ENCODE measurements at regions not wholly inside any gene's neighbourhood (a gene's known extent, or its start where the extent isn't known, plus 50 kb on each side); places are given as distances from the start of the nearest gene placed in this dataset.

- no peak overlapping the region for H2BK5ac ChIP-seq (ENCODE audit: insufficient read length, low read length)
- H2AFZ ChIP-seq (ENCODE audit: low read length): no peak overlapping the region
- Mint-ChIP-seq H3K4me1 (peaks cover 0 to 3% of the 10 kb centered on the region in 2 experiments; a peak in 1 of 4 replicates), H3K27ac (no peak overlapping the region), H3K36me3 (ENCODE audit: insufficient read depth in 1 of 3, low read depth in 3 of 3) (no peaks in the 10 kb centered on the region), H3K4me3 (no peak overlapping the region), H3K9me3 (peaks cover 0 to 2% of the 10 kb centered on the region in 2 experiments; a peak in 3 of 5 replicates), H3K27me3 (ENCODE audit: low read depth) (no peaks in the 10 kb centered on the region; the same call in 1 of the 2 replicates)
- H2BK15ac ChIP-seq (ENCODE audit: low read depth, low read length): no peak overlapping the region
- no peaks in the 10 kb centered on the region for H3K79me2 ChIP-seq (ENCODE audit: insufficient read depth, low read length)
- H3K23ac ChIP-seq (ENCODE audit: insufficient read length, low read depth, low read length): no peak overlapping the region
- H3K14ac ChIP-seq (ENCODE audit: insufficient read depth, low read length): no peak overlapping the region
- no peak overlapping the region for H2BK120ac ChIP-seq (ENCODE audit: low read depth, low read length, poor library complexity, severe bottlenecking)
- H4K91ac ChIP-seq (ENCODE audit: insufficient read length, low read depth, low read length): no peak overlapping the region
- no peaks in the 10 kb centered on the region for H3K9me3 ChIP-seq (ENCODE audit: control insufficient read depth, low read depth, low read length)
- H3K27ac ChIP-seq (ENCODE audit: insufficient read length, low read depth, low read length): no peak overlapping the region
- no peak overlapping the region for H3K18ac ChIP-seq (ENCODE audit: insufficient read length, low read depth, low read length)
- no peak overlapping the region for H4K5ac ChIP-seq (ENCODE audit: insufficient read length, low read depth, low read length)
- no peak overlapping the region for H2BK20ac ChIP-seq (ENCODE audit: low read depth, low read length, poor library complexity, severe bottlenecking)
- H3K4me2 ChIP-seq (ENCODE audit: insufficient read depth, insufficient read length, low read length): no peak overlapping the region
- no peaks in the 10 kb centered on the region for H3K4me1 ChIP-seq (ENCODE audit: insufficient read depth, low read length)
- H2BK12ac ChIP-seq (ENCODE audit: insufficient read length, low read depth, low read length): no peak overlapping the region
- H3K4ac ChIP-seq (ENCODE audit: low read depth, low read length): no peak overlapping the region
- no peak overlapping the region for H2AK5ac ChIP-seq (ENCODE audit: insufficient read length, low read length)
- no peaks in the 10 kb centered on the region for H4K20me1 ChIP-seq (ENCODE audit: control insufficient read depth, insufficient read depth, insufficient read length)
- TF ChIP-seq, protein P1, sequence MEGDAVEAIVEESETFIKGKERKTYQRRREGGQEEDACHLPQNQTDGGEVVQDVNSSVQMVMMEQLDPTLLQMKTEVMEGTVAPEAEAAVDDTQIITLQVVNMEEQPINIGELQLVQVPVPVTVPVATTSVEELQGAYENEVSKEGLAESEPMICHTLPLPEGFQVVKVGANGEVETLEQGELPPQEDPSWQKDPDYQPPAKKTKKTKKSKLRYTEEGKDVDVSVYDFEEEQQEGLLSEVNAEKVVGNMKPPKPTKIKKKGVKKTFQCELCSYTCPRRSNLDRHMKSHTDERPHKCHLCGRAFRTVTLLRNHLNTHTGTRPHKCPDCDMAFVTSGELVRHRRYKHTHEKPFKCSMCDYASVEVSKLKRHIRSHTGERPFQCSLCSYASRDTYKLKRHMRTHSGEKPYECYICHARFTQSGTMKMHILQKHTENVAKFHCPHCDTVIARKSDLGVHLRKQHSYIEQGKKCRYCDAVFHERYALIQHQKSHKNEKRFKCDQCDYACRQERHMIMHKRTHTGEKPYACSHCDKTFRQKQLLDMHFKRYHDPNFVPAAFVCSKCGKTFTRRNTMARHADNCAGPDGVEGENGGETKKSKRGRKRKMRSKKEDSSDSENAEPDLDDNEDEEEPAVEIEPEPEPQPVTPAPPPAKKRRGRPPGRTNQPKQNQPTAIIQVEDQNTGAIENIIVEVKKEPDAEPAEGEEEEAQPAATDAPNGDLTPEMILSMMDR (conservative IDR thresholded peaks at IDR 0.05): no peak
- DNase-seq: no peak
- H3K9ac ChIP-seq (ENCODE audit: extremely low read depth, insufficient read length, low read length): no peak overlapping the region
- no peaks in the 10 kb centered on the region for H3K79me1 ChIP-seq (ENCODE audit: insufficient read depth, low read depth, low read length, poor library complexity, severe bottlenecking)
- H3T11ph ChIP-seq (ENCODE audit: low read length): no peak overlapping the region
- no peaks in the 10 kb centered on the region for H3K27me3 ChIP-seq (ENCODE audit: insufficient read depth, low read length)
- H4K8ac ChIP-seq (replicated peaks; ENCODE audit: insufficient read length, low read depth, low read length): no peak overlapping the region
- no peaks in the 10 kb centered on the region for H3K23me2 ChIP-seq (ENCODE audit: insufficient read length, low read depth, low read length, poor library complexity, severe bottlenecking)
- no peak overlapping the region for H3K56ac ChIP-seq (ENCODE audit: insufficient read length, low read depth, low read length)
- no CpG with 5 or more reads among the region's 2 CpGs for whole genome bisulfite sequencing (ENCODE audit: extremely low coverage, insufficient read length, low lambda C conversion rate)
Measured at GRCh38 chr4:19402581-19403065, 849.1 kb upstream of the SLIT2 start.
